GM19025 (cell line): ENCODE measurements at regions not wholly inside any gene's neighbourhood (a gene's known extent, or its start where the extent isn't known, plus 50 kb on each side); places are given as distances from the start of the nearest gene placed in this dataset.
"Not testable (repeated sequence)": the region's sequence is repeated elsewhere in the genome, so short reads cannot be mapped to it uniquely, and the experiment has no call there.

Experiments
- ATAC-seq: cut with Tn5 transposase; IDR thresholded peaks from one replicate; pipeline ENCODE4 v1.9.1; 2021; ENCODE audit warnings: mild to moderate bottlenecking, low read depth, moderate library complexity; ENCODE audit not compliant: unreplicated experiment

- ATAC-seq = no peak
Observed at GRCh38 chr18:33826151-33826550, 248.1 kb downstream of the ASXL3 start.

GRCh38 chr18:33821503-33821902, 243.5 kb downstream of the ASXL3 start:
- ATAC-seq = no peak

- ATAC-seq = no peak
Observed at GRCh38 chr18:33820517-33821371, 242.7 kb downstream of the ASXL3 start.

GRCh38 chr18:33819692-33820343, 241.8 kb downstream of the ASXL3 start:
- ATAC-seq = not testable (repeated sequence)

- ATAC-seq = no peak
Observed at GRCh38 chr18:33818145-33818544, 240.1 kb downstream of the ASXL3 start.

- no peak for ATAC-seq
Observed at GRCh38 chr18:33817096-33817495, 239.1 kb downstream of the ASXL3 start.

- no peak for ATAC-seq
Observed at GRCh38 chr18:33814546-33814945, 236.5 kb downstream of the ASXL3 start.

GRCh38 chr18:33812186-33812585, 234.2 kb downstream of the ASXL3 start:
- ATAC-seq = no peak

GRCh38 chr18:33805592-33805991, 227.6 kb downstream of the ASXL3 start:
- no peak for ATAC-seq

- no peak for ATAC-seq
Observed at GRCh38 chr18:33804258-33804657, 226.2 kb downstream of the ASXL3 start.

GRCh38 chr18:33803636-33804035, 225.6 kb downstream of the ASXL3 start:
- no peak for ATAC-seq

GRCh38 chr18:33802955-33803354, 224.9 kb downstream of the ASXL3 start:
- ATAC-seq = no peak
